Vagina (tissue), 2 donors: ENCODE measurements at regions not wholly inside any gene's neighbourhood (a gene's known extent, or its start where the extent isn't known, plus 50 kb on each side); places are given as distances from the start of the nearest gene placed in this dataset.

Experiments used
- DNase-seq, 2 donors: peaks; one replicate each; pipeline ENCODE4 v3.0.0-alpha.2; 2017; ENCODE audit errors: extremely low spot score in 2 of 2
- H3K27ac ChIP-seq: fragments of 200-600 bp; sonication (generic); one replicate; pipeline ENCODE4 v1.5.1; 2019
- H3K27me3 ChIP-seq: fragments of 200-600 bp; sonication (generic); one replicate; pipeline ENCODE4 v1.5.1; 2019
- H3K36me3 ChIP-seq, 2 donors: fragments of 200-600 bp; sonication (generic); one replicate each; pipeline ENCODE4 v1.5.1; 2017 to 2019
- H3K4me1 ChIP-seq: fragments of 200-600 bp; sonication (generic); one replicate; pipeline ENCODE4 v1.5.1; 2019
- H3K4me3 ChIP-seq, 2 donors: fragments of 200-600 bp; sonication (generic); 1 replicate in 1 of 2; 2 replicates in 1 of 2; pipeline ENCODE4 v1.5.1; 2016 to 2019
- H3K9me3 ChIP-seq: fragments of 200-600 bp; sonication (generic); one replicate; pipeline ENCODE4 v1.5.1; 2019
- POLR2A ChIP-seq, 2 donors: fragments of 450-650 bp; IDR thresholded peaks; one replicate each; pipeline ENCODE4 v1.6.1; 2017; ENCODE audit warnings: antibody characterized with exemption in 2 of 2, mild to moderate bottlenecking in 2 of 2, moderate library complexity in 2 of 2
- POLR2AphosphoS5 ChIP-seq, 2 donors: sonication (generic); formaldehyde crosslinking; IDR thresholded peaks; one replicate each; pipeline ENCODE4 v1.9.0; 2017; ENCODE audit warnings: antibody characterized with exemption in 2 of 2, mild to moderate bottlenecking in 2 of 2, low read depth in 1 of 2; ENCODE audit not compliant: insufficient read depth in 1 of 2
- intact Hi-C: fragments of 100-400 bp; cut with DNase I; formaldehyde crosslinking; loops from one replicate; pipeline ENCODE4 v1.15.1; 2023
- TF ChIP-seq, protein P1 (sequence below), 3 experiments: fragments of 450-650 bp in 2 of 3; fragments of 200-600 bp in 1 of 3; sonication (generic) in 1 of 3; IDR thresholded peaks; one replicate each; pipeline ENCODE4 v1.5.1; 2017 to 2019; ENCODE audit warnings: antibody characterized with exemption in 3 of 3, mild to moderate bottlenecking in 2 of 3, moderate library complexity in 2 of 3

DNA sequence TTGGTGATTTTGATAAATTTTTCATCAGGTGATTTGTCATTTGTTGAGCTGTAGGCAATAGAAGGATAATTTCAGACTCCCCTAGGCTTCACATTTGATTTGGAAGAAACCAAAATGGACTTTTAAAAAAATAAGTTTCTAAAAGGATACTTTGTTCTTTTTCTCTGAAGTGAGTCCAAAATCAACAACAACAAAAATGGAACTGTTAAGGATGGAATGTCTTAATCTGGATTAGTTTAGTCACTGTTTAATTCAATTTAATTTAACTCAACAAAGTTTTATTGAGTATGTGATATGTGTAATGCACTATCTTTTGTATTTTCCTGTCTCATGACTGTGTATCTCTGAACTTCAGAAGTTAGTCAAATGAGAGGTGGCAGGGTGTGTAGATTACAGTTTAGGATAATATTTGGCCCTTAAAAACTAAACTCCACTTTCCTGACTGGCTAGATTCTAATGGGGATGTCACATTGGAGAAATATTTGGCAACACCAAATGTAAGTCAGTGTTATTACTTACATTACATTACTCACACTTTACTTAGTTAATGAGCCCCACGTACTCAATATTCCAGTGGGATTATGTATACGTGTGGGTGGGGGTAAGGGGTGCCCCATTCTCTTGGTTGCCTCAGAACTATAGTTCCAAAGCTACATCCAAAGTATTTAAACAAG, 209.7 kb downstream of the BCAT1 start:
- no peak for TF ChIP-seq POLR2A (IDR thresholded peaks at IDR 0.05)
- TF ChIP-seq POLR2AphosphoS5 (IDR thresholded peaks at IDR 0.05; ENCODE audit: insufficient read depth in 1 of 2, low read depth in 1 of 2) = no peak
- TF ChIP-seq, protein P1, sequence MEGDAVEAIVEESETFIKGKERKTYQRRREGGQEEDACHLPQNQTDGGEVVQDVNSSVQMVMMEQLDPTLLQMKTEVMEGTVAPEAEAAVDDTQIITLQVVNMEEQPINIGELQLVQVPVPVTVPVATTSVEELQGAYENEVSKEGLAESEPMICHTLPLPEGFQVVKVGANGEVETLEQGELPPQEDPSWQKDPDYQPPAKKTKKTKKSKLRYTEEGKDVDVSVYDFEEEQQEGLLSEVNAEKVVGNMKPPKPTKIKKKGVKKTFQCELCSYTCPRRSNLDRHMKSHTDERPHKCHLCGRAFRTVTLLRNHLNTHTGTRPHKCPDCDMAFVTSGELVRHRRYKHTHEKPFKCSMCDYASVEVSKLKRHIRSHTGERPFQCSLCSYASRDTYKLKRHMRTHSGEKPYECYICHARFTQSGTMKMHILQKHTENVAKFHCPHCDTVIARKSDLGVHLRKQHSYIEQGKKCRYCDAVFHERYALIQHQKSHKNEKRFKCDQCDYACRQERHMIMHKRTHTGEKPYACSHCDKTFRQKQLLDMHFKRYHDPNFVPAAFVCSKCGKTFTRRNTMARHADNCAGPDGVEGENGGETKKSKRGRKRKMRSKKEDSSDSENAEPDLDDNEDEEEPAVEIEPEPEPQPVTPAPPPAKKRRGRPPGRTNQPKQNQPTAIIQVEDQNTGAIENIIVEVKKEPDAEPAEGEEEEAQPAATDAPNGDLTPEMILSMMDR (IDR thresholded peaks at IDR 0.05) = no peak
- DNase-seq = no peak
- intact Hi-C loops = no loop called here
- no peaks in the 10 kb centered on the region for H3K36me3 ChIP-seq
- H3K27me3 ChIP-seq = no peaks in the 10 kb centered on the region
- H3K4me1 ChIP-seq = no peaks in the 10 kb centered on the region
- no peak overlapping the region for H3K27ac ChIP-seq
- H3K9me3 ChIP-seq = no peaks in the 10 kb centered on the region
- H3K4me3 ChIP-seq = no peak overlapping the region

DNA sequence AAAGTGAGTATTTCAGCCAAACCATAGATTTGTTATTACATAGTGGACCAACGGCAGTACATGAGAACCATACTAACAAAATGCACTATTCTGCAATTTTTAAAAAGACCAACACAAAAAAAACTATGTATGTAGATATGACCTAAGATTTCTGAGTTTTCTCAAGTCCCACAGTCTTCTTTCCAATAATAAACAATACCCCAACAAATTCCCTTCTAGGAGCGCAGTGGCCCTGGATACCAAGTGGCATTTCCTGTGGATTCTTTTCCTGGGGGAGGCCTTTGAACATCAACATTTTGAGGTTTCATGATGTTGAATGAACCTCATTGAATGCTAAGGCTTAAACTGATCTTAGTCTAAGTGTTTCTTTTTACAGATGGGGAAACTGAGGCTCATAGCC, 210.5 kb downstream of the BCAT1 start:
- no peak for TF ChIP-seq POLR2A (IDR thresholded peaks at IDR 0.05)
- TF ChIP-seq, protein P1 (IDR thresholded peaks at IDR 0.05) = no peak
- no peak for TF ChIP-seq POLR2AphosphoS5 (IDR thresholded peaks at IDR 0.05; ENCODE audit: insufficient read depth in 1 of 2, low read depth in 1 of 2)
- H3K27me3 ChIP-seq = no peaks in the 10 kb centered on the region
- no peak for DNase-seq
- H3K4me3 ChIP-seq = no peak overlapping the region
- H3K4me1 ChIP-seq = no peaks in the 10 kb centered on the region
- intact Hi-C loops = no loop called here
- no peak overlapping the region for H3K27ac ChIP-seq
- no peaks in the 10 kb centered on the region for H3K36me3 ChIP-seq
- H3K9me3 ChIP-seq = no peaks in the 10 kb centered on the region

DNA sequence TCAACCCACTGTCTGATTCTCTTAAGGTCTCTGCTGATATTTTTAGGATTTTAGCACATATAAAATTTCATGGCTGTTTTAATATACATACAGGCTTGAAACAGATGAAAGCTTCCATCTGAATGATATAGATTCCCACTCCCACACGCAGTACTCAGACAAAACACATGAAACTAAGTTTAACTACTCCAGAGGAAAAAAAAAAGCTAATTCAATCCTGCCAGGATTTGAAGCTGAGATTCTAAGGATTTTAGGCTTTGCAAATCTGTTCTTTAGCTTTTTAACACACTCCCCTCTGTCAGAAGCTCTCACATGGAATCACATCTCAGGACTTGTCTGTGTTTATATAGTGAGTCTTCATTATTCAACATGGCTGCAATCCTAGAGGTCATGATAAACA, 217.3 kb downstream of the BCAT1 start:
- intact Hi-C loops = no loop called here
- H3K9me3 ChIP-seq = no peaks in the 10 kb centered on the region
- H3K36me3 ChIP-seq = no peaks in the 10 kb centered on the region
- no peak overlapping the region for H3K27ac ChIP-seq
- no peak overlapping the region for H3K4me3 ChIP-seq
- TF ChIP-seq, protein P1 (IDR thresholded peaks at IDR 0.05) = no peak
- TF ChIP-seq POLR2A (IDR thresholded peaks at IDR 0.05) = no peak
- TF ChIP-seq POLR2AphosphoS5 (IDR thresholded peaks at IDR 0.05; ENCODE audit: insufficient read depth in 1 of 2, low read depth in 1 of 2) = no peak
- no peaks in the 10 kb centered on the region for H3K4me1 ChIP-seq
- no peak for DNase-seq
- no peaks in the 10 kb centered on the region for H3K27me3 ChIP-seq

- Histone ChIP-seq H3K9me3 (no peaks in the 10 kb centered on the region), H3K27ac (no peak overlapping the region), H3K36me3 (no peaks in the 10 kb centered on the region), H3K4me1 (no peaks in the 10 kb centered on the region), H3K27me3 (no peaks in the 10 kb centered on the region), H3K4me3 (no peak overlapping the region)
- no peak for DNase-seq
- TF ChIP-seq, protein P1 (IDR thresholded peaks at IDR 0.05) = no peak
- TF ChIP-seq POLR2A (IDR thresholded peaks at IDR 0.05) (no peak), POLR2AphosphoS5 (IDR thresholded peaks at IDR 0.05; ENCODE audit: insufficient read depth in 1 of 2, low read depth in 1 of 2) (no peak)
- intact Hi-C loops = no loop called here
Measured at GRCh38 chr12:24730489-24730896, 218.4 kb downstream of the BCAT1 start.

DNA sequence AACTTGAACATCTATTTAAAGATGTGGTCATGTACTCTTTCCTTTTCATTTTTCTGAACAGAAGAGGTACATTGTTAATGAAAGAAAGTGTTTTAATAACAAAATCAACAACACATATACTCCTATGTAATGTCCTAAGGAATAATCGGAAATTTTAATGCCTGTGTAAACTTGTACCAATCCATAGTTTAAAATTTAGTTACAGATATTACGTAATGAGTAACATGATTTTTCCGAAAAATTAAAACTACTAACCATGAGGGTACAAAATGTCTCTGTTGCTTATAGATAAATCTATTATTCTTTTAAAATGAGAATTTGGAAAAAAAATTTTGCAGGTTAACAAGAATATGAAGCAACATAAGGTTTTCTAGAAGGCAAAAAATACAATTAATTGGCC, 220.1 kb downstream of the BCAT1 start:
- H3K4me3 ChIP-seq = no peak overlapping the region
- no peak for DNase-seq
- H3K36me3 ChIP-seq = no peaks in the 10 kb centered on the region
- no peak overlapping the region for H3K27ac ChIP-seq
- H3K4me1 ChIP-seq = no peaks in the 10 kb centered on the region
- intact Hi-C loops = no loop called here
- no peaks in the 10 kb centered on the region for H3K9me3 ChIP-seq
- TF ChIP-seq POLR2A (IDR thresholded peaks at IDR 0.05) (no peak), POLR2AphosphoS5 (IDR thresholded peaks at IDR 0.05; ENCODE audit: insufficient read depth in 1 of 2, low read depth in 1 of 2) (no peak)
- TF ChIP-seq, protein P1 (IDR thresholded peaks at IDR 0.05) = no peak
- H3K27me3 ChIP-seq = no peaks in the 10 kb centered on the region
